Renal cortex interstitium (tissue), 11 donors: ENCODE measurements at regions not wholly inside any gene's neighbourhood (a gene's known extent, or its start where the extent isn't known, plus 50 kb on each side); places are given as distances from the start of the nearest gene placed in this dataset.

Source experiments
- DNase-seq, 11 donors: peaks; one replicate each; pipeline ENCODE4 v3.0.0-alpha.2; 2013; ENCODE audit warnings: low read depth in 9 of 11, low spot score in 4 of 11; ENCODE audit errors: extremely low read depth in 1 of 11

- DNase-seq: no peak
These were observed 294.3 kb downstream of the TOX3 start for GRCh38 chr16:52252680-52253079.

- no peak for DNase-seq
These were observed 295.4 kb downstream of the TOX3 start for GRCh38 chr16:52251495-52251894.

- DNase-seq: no peak
These were observed 299.2 kb downstream of the TOX3 start for GRCh38 chr16:52247737-52248136.

- no peak for DNase-seq
These were observed 308.2 kb downstream of the TOX3 start for GRCh38 chr16:52238710-52239109.

- no peak for DNase-seq
These were observed 309.1 kb downstream of the TOX3 start for GRCh38 chr16:52237823-52238222.

- no peak for DNase-seq
These were observed 311.8 kb downstream of the TOX3 start for GRCh38 chr16:52235186-52235585.

- no peak for DNase-seq
These were observed 312.3 kb downstream of the TOX3 start for GRCh38 chr16:52234626-52235025.

GRCh38 chr16:52229471-52229870 lies 317.5 kb downstream of the TOX3 start:
- DNase-seq: peak in 1 of 11 donors; percentile 14

GRCh38 chr16:52227851-52228250 lies 319.1 kb downstream of the TOX3 start:
- no peak for DNase-seq

GRCh38 chr16:52212841-52213240 lies 334.1 kb downstream of the TOX3 start:
- peak in 6 of 11 donors; percentile 13 to 54 (median 36) for DNase-seq

- no peak for DNase-seq
These were observed 337.7 kb downstream of the TOX3 start for GRCh38 chr16:52209227-52209626.

- DNase-seq: no peak
These were observed 343.8 kb downstream of the TOX3 start for GRCh38 chr16:52203096-52203495.

GRCh38 chr16:52193441-52193840 lies 353.5 kb downstream of the TOX3 start:
- no peak for DNase-seq

- peak; percentile 55 to 83 (median 67) for DNase-seq
These were observed 355.3 kb downstream of the TOX3 start for GRCh38 chr16:52191531-52192134.

- DNase-seq: no peak
These were observed 362.6 kb downstream of the TOX3 start for GRCh38 chr16:52184336-52184735.

- DNase-seq: no peak
These were observed 364.1 kb downstream of the TOX3 start for GRCh38 chr16:52182840-52183239.

- DNase-seq: no peak
These were observed 372.8 kb downstream of the TOX3 start for GRCh38 chr16:52174168-52174567.

GRCh38 chr16:52171481-52171880 lies 375.5 kb downstream of the TOX3 start:
- DNase-seq: no peak

- DNase-seq: no peak
These were observed 379.6 kb downstream of the TOX3 start for GRCh38 chr16:52167328-52167727.

- no peak for DNase-seq
These were observed 381.0 kb downstream of the TOX3 start for GRCh38 chr16:52165961-52166360.

GRCh38 chr16:52149003-52149402 lies 397.9 kb downstream of the TOX3 start:
- no peak for DNase-seq

- no peak for DNase-seq
These were observed 405.1 kb downstream of the TOX3 start for GRCh38 chr16:52141871-52142270.
